ENCODE measurements at regions not wholly inside any gene's neighbourhood (a gene's known extent, or its start where the extent isn't known, plus 50 kb on each side); places are given as distances from the start of the nearest gene placed in this dataset.

GRCh38 chr20:63123331-63123741 is 92.6 kb downstream of the YTHDF1 start:
- DNase-seq, result peak; percentile 14

DNA sequence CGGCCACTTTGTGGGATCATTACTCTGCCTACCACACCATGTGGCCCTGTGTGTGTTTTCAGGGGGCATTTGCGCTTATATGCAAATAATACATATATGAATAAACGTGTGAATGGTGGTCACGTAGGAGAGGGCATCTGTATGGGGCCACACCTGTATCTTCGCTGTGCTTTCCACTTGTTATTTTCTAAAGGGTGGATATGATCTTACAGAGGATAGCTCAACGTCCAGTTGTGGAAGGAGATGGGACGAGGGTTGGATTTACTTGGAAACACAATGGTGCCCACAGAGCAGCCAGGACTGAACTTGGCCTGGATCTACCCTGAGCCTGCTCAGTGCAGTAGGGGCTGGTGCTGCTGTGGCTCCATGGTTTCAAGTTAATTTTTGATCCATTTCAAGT is 93.3 kb downstream of the YTHDF1 start:
- H3K27ac Mint-ChIP-seq, result peak overlapping the region; percentile 22
- CTCF ChIA-PET, result no interaction called here
- no peak overlapping the region for H3K4me3 Mint-ChIP-seq

More at GRCh38 chr20:63123331-63123741, 92.6 kb downstream of the YTHDF1 start:
- Mint-ChIP-seq H3K4me3 (no peak overlapping the region), H3K27ac (no peak overlapping the region), H3K36me3 (no peaks in the 10 kb centered on the region), H3K27me3 (peaks cover 4% of the 10 kb centered on the region), H3K9me3 (no peaks in the 10 kb centered on the region), H3K4me1 (no peaks in the 10 kb centered on the region)
- CTCF ChIA-PET, result no interaction called here

GRCh38 chr20:63121749-63122405 is 94.1 kb downstream of the YTHDF1 start:
- Mint-ChIP-seq H3K9me3 (no peaks in the 10 kb centered on the region), H3K27ac (no peak overlapping the region), H3K27me3 (peaks cover 5% of the 10 kb centered on the region), H3K36me3 (no peaks in the 10 kb centered on the region), H3K4me1 (no peaks in the 10 kb centered on the region), H3K4me3 (no peak overlapping the region)
- CTCF ChIA-PET, result no interaction called here
- no peak for DNase-seq

More for the DNA sequence above, 93.3 kb downstream of the YTHDF1 start:
- Mint-ChIP-seq H3K27me3 (peaks cover 4% of the 10 kb centered on the region), H3K36me3 (no peaks in the 10 kb centered on the region), H3K9me3 (no peaks in the 10 kb centered on the region), H3K4me1 (no peaks in the 10 kb centered on the region)
- peak; percentile 5 for DNase-seq

GRCh38 chr20:63121246-63121645 is 94.7 kb downstream of the YTHDF1 start:
- no peaks in the 10 kb centered on the region for H3K4me1 Mint-ChIP-seq
- no peak for DNase-seq
- H3K9me3 Mint-ChIP-seq, result no peaks in the 10 kb centered on the region
- no peak overlapping the region for H3K27ac Mint-ChIP-seq
- peaks cover 12% of the 10 kb centered on the region for H3K27me3 Mint-ChIP-seq
- CTCF ChIA-PET, result no interaction called here
- H3K4me3 Mint-ChIP-seq, result no peak overlapping the region
- H3K36me3 Mint-ChIP-seq, result no peaks in the 10 kb centered on the region

DNA sequence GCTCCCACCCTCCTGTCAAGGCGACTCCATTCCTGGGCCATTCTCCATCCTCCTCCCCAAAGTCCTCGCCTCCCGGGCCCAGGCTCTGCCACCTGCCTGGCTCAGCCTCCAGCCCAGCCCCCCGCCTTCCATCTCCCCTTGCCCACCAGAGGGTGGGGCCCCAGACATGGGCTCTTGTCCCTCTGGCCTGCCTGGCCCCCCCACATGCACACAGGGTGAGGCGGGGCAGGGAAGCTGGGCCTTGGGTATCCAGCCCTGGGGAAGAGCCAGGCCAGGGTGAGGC is 95.2 kb downstream of the YTHDF1 start:
- H3K4me3 Mint-ChIP-seq, result no peak overlapping the region
- CTCF ChIA-PET, result no interaction called here
- H3K4me1 Mint-ChIP-seq, result no peaks in the 10 kb centered on the region
- H3K27ac Mint-ChIP-seq, result no peak overlapping the region
- peaks cover 16% of the 10 kb centered on the region for H3K27me3 Mint-ChIP-seq
- H3K9me3 Mint-ChIP-seq, result no peaks in the 10 kb centered on the region
- H3K36me3 Mint-ChIP-seq, result no peaks in the 10 kb centered on the region
- DNase-seq, result no peak

GRCh38 chr20:63119963-63120807 is 95.7 kb downstream of the YTHDF1 start:
- H3K27me3 Mint-ChIP-seq, result peaks cover 22% of the 10 kb centered on the region
- CTCF ChIA-PET, result no interaction called here

GRCh38 chr20:63119121-63119962 is 96.6 kb downstream of the YTHDF1 start:
- Mint-ChIP-seq H3K4me1 (no peaks in the 10 kb centered on the region), H3K9me3 (no peaks in the 10 kb centered on the region), H3K27ac (no peak overlapping the region), H3K36me3 (no peaks in the 10 kb centered on the region), H3K4me3 (no peak overlapping the region), H3K27me3 (peaks cover 29% of the 10 kb centered on the region)
- DNase-seq, result no peak
- CTCF ChIA-PET, result no interaction called here

More at GRCh38 chr20:63119963-63120807, 95.7 kb downstream of the YTHDF1 start:
- Mint-ChIP-seq H3K4me3 (no peak overlapping the region), H3K9me3 (no peaks in the 10 kb centered on the region), H3K27ac (no peak overlapping the region), H3K36me3 (no peaks in the 10 kb centered on the region), H3K4me1 (no peaks in the 10 kb centered on the region)
- DNase-seq, result no peak

GRCh38 chr20:63118303-63119120 is 97.4 kb downstream of the YTHDF1 start:
- no peak for DNase-seq
- H3K27me3 Mint-ChIP-seq, result peaks cover 34% of the 10 kb centered on the region

DNA sequence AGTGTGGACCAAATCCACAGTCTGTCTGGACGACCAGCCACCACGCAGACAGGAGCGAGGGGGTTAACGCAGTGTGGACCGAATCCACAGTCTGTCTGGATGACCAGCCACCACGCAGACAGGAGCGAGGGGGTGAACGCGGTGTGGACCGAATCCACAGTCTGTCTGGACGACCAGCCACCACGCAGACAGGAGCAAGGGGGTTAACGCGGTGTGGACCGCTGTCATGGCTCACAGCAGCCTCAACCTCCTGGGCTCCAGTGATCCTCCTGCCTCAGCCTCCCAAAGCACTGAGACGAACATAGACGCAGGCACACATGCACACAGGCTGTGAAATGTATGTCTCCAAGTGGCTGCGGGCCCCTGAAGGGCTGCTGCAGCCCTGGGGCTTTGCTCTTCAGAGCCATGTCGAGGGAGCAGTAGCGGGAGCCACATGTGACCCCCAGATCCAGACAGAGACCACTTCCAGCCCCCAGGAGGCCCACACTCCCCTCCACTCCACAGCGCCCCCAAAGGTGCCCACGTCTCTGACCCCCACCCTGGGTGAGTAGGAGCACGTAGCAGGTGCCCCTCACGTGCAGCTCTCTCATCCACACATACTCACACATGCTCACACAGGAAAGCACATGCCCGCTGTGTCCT is 98.1 kb downstream of the YTHDF1 start:
- CTCF ChIA-PET, result no interaction called here
- H3K9me3 Mint-ChIP-seq, result no peaks in the 10 kb centered on the region
- DNase-seq, result no peak
- no peak overlapping the region for H3K4me3 Mint-ChIP-seq
- H3K4me1 Mint-ChIP-seq, result no peaks in the 10 kb centered on the region
- H3K27me3 Mint-ChIP-seq, result peaks cover 38% of the 10 kb centered on the region
- H3K27ac Mint-ChIP-seq, result no peak overlapping the region
- no peaks in the 10 kb centered on the region for H3K36me3 Mint-ChIP-seq

More at GRCh38 chr20:63118303-63119120, 97.4 kb downstream of the YTHDF1 start:
- H3K27ac Mint-ChIP-seq, result no peak overlapping the region
- H3K4me3 Mint-ChIP-seq, result no peak overlapping the region
- H3K36me3 Mint-ChIP-seq, result no peaks in the 10 kb centered on the region
- no peaks in the 10 kb centered on the region for H3K9me3 Mint-ChIP-seq
- CTCF ChIA-PET, result no interaction called here
- H3K4me1 Mint-ChIP-seq, result no peaks in the 10 kb centered on the region

- no peak overlapping the region for H3K27ac Mint-ChIP-seq
- peaks cover 41% of the 10 kb centered on the region for H3K27me3 Mint-ChIP-seq
- H3K4me3 Mint-ChIP-seq, result no peak overlapping the region
- CTCF ChIA-PET, result interaction anchor here (1.0 kb wide), 1 partner anchor 106 kb away, joined by 3 read pairs; no protein-coding TSS in a partner anchor
- no peaks in the 10 kb centered on the region for H3K4me1 Mint-ChIP-seq
- H3K36me3 Mint-ChIP-seq, result no peaks in the 10 kb centered on the region
- H3K9me3 Mint-ChIP-seq, result no peaks in the 10 kb centered on the region
- no peak for DNase-seq
Observed at GRCh38 chr20:63117151-63117550, 98.8 kb downstream of the YTHDF1 start.

GRCh38 chr20:63116412-63117106 is 99.4 kb downstream of the YTHDF1 start:
- H3K4me3 Mint-ChIP-seq, result no peak overlapping the region

DNA sequence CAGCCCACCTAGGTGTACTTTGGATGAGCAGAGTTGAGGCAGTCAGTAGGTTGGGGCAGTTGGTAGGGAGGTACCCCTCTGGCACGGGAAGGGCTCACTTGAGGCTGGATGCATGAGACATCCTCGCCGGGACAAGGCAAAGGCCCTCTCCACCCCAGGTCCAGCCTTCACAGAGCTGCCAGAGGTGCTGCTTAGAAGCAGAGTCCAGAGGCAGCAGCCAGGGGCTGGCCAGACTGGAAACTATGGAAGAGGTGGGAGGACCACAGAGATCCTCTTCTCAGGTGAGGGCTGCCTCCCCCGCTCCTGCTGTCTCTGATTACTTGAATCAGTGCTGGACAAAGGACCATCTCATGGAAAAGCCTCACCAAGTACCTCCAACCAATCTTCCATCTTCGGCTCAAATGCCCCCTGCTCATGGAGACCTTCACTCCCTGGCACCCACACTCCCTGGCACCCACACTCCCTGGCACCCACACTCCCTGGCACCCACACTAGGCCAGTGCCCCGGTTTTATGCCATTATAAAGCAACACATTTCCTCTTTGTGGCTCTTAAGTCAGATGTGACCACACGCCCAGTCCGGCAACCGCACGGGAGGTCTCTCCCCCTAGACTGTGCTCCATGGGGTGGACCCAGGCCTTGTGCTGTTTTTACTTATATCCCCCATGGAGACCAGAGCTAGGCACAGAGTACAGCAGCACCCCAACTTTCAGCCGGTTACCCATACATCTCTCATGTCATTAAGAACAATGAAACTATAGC is 100.1 kb downstream of the YTHDF1 start:
- Mint-ChIP-seq H3K4me3 (no peak overlapping the region), H3K36me3 (no peaks in the 10 kb centered on the region), H3K27ac (no peak overlapping the region), H3K9me3 (peaks cover 6% of the 10 kb centered on the region), H3K27me3 (peaks cover 43% of the 10 kb centered on the region), H3K4me1 (no peaks in the 10 kb centered on the region)
- CTCF ChIA-PET, result interaction anchor here (1.0 kb wide), 1 partner anchor 107 kb away, joined by 3 read pairs; no protein-coding TSS in a partner anchor
- no peak for DNase-seq

More at GRCh38 chr20:63116412-63117106, 99.4 kb downstream of the YTHDF1 start:
- Mint-ChIP-seq H3K36me3 (no peaks in the 10 kb centered on the region), H3K9me3 (peaks cover 4% of the 10 kb centered on the region), H3K27me3 (peaks cover 40% of the 10 kb centered on the region), H3K27ac (no peak overlapping the region), H3K4me1 (no peaks in the 10 kb centered on the region)
- CTCF ChIA-PET, result interaction anchor here (1.0 kb wide), 1 partner anchor 107 kb away, joined by 3 read pairs; no protein-coding TSS in a partner anchor
- peak; percentile 48 for DNase-seq
